Fibroblast of lung (primary cell): ENCODE measurements at regions not wholly inside any gene's neighbourhood (a gene's known extent, or its start where the extent isn't known, plus 50 kb on each side); places are given as distances from the start of the nearest gene placed in this dataset.

Experiments
- DNase-seq, 2 donors: peaks; one replicate each; pipeline versions ENCODE4 v3.0.0 to v3.0.0-alpha.2; 2010; ENCODE audit warnings: low read depth in 2 of 2
- H2AFZ ChIP-seq: 2 replicates; pipeline ENCODE4 v1.5.1; 2012; ENCODE audit warnings: low read length, control low read depth, inconsistent platforms
- H3K27ac ChIP-seq: 2 replicates; pipeline ENCODE4 v1.5.1; 2011; ENCODE audit warnings: low read length, control low read depth; ENCODE audit not compliant: insufficient read depth
- H3K27me3 ChIP-seq: 2 replicates; pipeline ENCODE4 v1.5.1; 2011; ENCODE audit warnings: mild to moderate bottlenecking, low read length; ENCODE audit not compliant: control insufficient read depth, insufficient read depth
- H3K36me3 ChIP-seq: 2 replicates; pipeline ENCODE4 v1.5.1; 2011; ENCODE audit warnings: low read length; ENCODE audit not compliant: control insufficient read depth, insufficient read depth
- H3K4me1 ChIP-seq: 2 replicates; pipeline ENCODE4 v1.5.1; 2011; ENCODE audit warnings: low read length; ENCODE audit not compliant: control insufficient read depth, insufficient read depth; ENCODE audit errors: extremely low read depth
- H3K4me2 ChIP-seq: 2 replicates; pipeline ENCODE4 v1.5.1; 2011; ENCODE audit warnings: low read length, control low read depth; ENCODE audit not compliant: insufficient read depth; ENCODE audit errors: extremely low read depth
- H3K4me3 ChIP-seq, 4 experiments: fragments of 200-600 bp in 1 of 4; sonication (generic) in 1 of 4; replicated peaks in 1 of 4; 2 replicates each; pipeline ENCODE4 v1.5.1; 2011 to 2016; ENCODE audit warnings: low read length in 4 of 4, low read depth in 3 of 4, mild to moderate bottlenecking in 3 of 4, control low read depth in 2 of 4, inconsistent platforms in 1 of 4, mixed read lengths in 1 of 4; ENCODE audit not compliant: insufficient read depth in 1 of 4; ENCODE audit errors: control extremely low read depth in 1 of 4
- H3K79me2 ChIP-seq: 2 replicates; pipeline ENCODE4 v1.5.1; 2012; ENCODE audit warnings: mild to moderate bottlenecking, low read length, inconsistent platforms; ENCODE audit not compliant: control insufficient read depth, insufficient read depth
- H3K9ac ChIP-seq: 2 replicates; pipeline ENCODE4 v1.5.1; 2011; ENCODE audit warnings: mild to moderate bottlenecking, low read length, control low read depth; ENCODE audit not compliant: insufficient read depth
- H3K9me3 ChIP-seq: 2 replicates; pipeline ENCODE4 v1.5.1; 2012; ENCODE audit warnings: low read depth, low read length; ENCODE audit not compliant: control insufficient read depth, insufficient read depth
- H4K20me1 ChIP-seq: 2 replicates; pipeline ENCODE4 v1.5.1; 2011; ENCODE audit warnings: low read length; ENCODE audit not compliant: control insufficient read depth, insufficient read depth; ENCODE audit errors: extremely low read depth
- CTCF ChIP-seq, 2 donors: IDR thresholded peaks in 1 of 2; conservative IDR thresholded peaks in 1 of 2; 1 replicate in 1 of 2; 2 replicates in 1 of 2; pipeline ENCODE4 v1.5.1; 2011 to 2012; ENCODE audit warnings: low read length in 2 of 2, control low read depth in 1 of 2, inconsistent platforms in 1 of 2, low read depth in 1 of 2, mild to moderate bottlenecking in 1 of 2
- EZH2 ChIP-seq: IDR thresholded peaks from 2 replicates; pipeline ENCODE4 v1.5.1; 2012; ENCODE audit warnings: low read length, control low read depth, mild to moderate bottlenecking; ENCODE audit errors: missing control alignments

- H3K27me3 ChIP-seq = no peaks in the 10 kb centered on the region
- no peak overlapping the region for H2AFZ ChIP-seq
- no peaks in the 10 kb centered on the region for H3K4me1 ChIP-seq
- H3K4me3 ChIP-seq = no peak overlapping the region
- H3K27ac ChIP-seq = no peak overlapping the region
- no peak overlapping the region for H3K9ac ChIP-seq
- no peaks in the 10 kb centered on the region for H3K9me3 ChIP-seq
- no peak for DNase-seq
- H3K79me2 ChIP-seq = no peaks in the 10 kb centered on the region
- no peaks in the 10 kb centered on the region for H4K20me1 ChIP-seq
- H3K4me2 ChIP-seq = no peak overlapping the region
- TF ChIP-seq CTCF (conservative IDR thresholded peaks at IDR 0.05 in 1 of 2, IDR thresholded peaks at IDR 0.05 in 1 of 2; ENCODE audit: low read depth in 1 of 2, low read length in 2 of 2) (no peak), EZH2 (no peak)
- H3K36me3 ChIP-seq = no peaks in the 10 kb centered on the region
Observed at GRCh38 chr17:79361221-79361734, 249.6 kb downstream of the RBFOX3 start.

- H4K20me1 ChIP-seq = no peaks in the 10 kb centered on the region
- no peak overlapping the region for H3K27ac ChIP-seq
- H3K9ac ChIP-seq = no peak overlapping the region
- H3K9me3 ChIP-seq = no peaks in the 10 kb centered on the region
- H3K36me3 ChIP-seq = no peaks in the 10 kb centered on the region
- TF ChIP-seq EZH2 (no peak), CTCF (conservative IDR thresholded peaks at IDR 0.05 in 1 of 2, IDR thresholded peaks at IDR 0.05 in 1 of 2; ENCODE audit: low read depth in 1 of 2, low read length in 2 of 2) (no peak)
- H3K27me3 ChIP-seq = no peaks in the 10 kb centered on the region
- no peak for DNase-seq
- H2AFZ ChIP-seq = no peak overlapping the region
- H3K79me2 ChIP-seq = no peaks in the 10 kb centered on the region
- H3K4me2 ChIP-seq = no peak overlapping the region
- no peak overlapping the region for H3K4me3 ChIP-seq
- no peaks in the 10 kb centered on the region for H3K4me1 ChIP-seq
Observed at GRCh38 chr17:79360196-79360595, 250.7 kb downstream of the RBFOX3 start.

GRCh38 chr17:79356839-79357447, 253.9 kb downstream of the RBFOX3 start:
- Histone ChIP-seq H3K27ac (no peak overlapping the region), H3K79me2 (no peaks in the 10 kb centered on the region), H3K4me3 (no peak overlapping the region), H3K36me3 (no peaks in the 10 kb centered on the region), H2AFZ (no peak overlapping the region), H3K9ac (no peak overlapping the region), H3K27me3 (no peaks in the 10 kb centered on the region), H4K20me1 (no peaks in the 10 kb centered on the region), H3K4me1 (no peaks in the 10 kb centered on the region), H3K4me2 (no peak overlapping the region), H3K9me3 (no peaks in the 10 kb centered on the region)
- TF ChIP-seq EZH2 = no peak
- TF ChIP-seq CTCF (conservative IDR thresholded peaks at IDR 0.05 in 1 of 2, IDR thresholded peaks at IDR 0.05 in 1 of 2; ENCODE audit: low read depth in 1 of 2, low read length in 2 of 2) = no peak
- no peak for DNase-seq
